ENCODE measurements at regions not wholly inside any gene's neighbourhood (a gene's known extent, or its start where the extent isn't known, plus 50 kb on each side); places are given as distances from the start of the nearest gene placed in this dataset.

GRCh38 chr3:99541181-99541580, 97.2 kb upstream of the COL8A1 start:
- ATAC-seq: no peak

DNA sequence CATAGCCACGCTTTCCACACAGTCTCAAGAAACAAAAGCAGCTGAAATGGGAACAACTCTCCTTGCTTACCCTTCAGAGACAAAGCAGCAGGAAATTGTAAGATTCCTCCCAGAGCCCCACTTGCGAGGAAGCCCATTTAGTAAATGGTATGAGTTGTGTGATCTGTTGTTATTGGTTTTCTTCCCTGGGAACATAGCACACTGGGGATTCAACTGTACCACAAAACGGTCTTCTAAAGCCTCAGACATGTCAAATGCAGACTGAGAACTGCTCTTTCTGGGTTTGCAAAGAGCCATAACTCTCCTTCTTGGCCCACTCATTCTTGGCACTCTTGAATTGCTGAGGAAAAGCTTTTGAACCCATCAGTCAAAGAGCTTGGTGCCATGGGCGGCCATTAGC, 101.0 kb upstream of the COL8A1 start:
- ATAC-seq: no peak

GRCh38 chr3:99536555-99537314, 101.7 kb upstream of the COL8A1 start:
- ATAC-seq: no peak

GRCh38 chr3:99534951-99535704, 103.3 kb upstream of the COL8A1 start:
- no peak for ATAC-seq

- ATAC-seq: peak; percentile 57
These were observed 106.1 kb upstream of the COL8A1 start for GRCh38 chr3:99532246-99532645.

DNA sequence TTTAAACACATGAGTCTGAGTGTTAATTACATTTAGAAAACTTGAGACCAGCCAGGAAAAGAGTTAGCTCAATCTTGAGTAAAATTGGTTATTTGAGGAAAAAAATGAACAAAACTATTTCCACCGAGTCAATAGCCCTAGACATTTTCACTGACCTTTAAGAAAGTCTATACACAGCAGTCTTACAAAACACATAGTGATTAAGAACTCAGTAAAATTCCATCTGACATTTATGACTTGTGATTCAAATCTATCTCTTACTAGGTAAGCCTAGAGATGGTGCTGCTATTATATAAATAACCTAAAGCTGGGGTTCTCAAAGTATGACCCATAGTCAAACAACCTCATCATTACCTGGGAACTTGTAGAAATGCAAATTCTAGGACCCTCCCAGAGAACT, 109.1 kb upstream of the COL8A1 start:
- ATAC-seq: no peak

DNA sequence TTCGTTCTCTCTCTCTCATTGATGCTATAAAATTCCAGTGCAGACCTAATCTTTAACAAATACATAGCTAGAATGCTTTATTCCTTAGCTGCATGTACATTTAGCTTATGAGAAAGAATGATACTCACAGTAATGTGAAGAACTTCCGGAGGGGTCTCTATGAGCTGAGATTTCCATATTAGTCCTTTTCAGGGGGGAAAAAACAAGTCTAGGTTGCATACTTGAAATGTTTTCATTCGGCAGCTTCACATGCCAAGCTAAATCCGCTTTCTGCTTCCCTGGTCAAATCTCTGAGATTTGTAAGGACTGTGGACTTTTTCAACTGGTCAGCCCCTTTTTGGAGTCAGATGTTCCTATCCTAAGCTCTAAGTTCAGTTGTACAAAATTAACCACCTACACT, 111.5 kb upstream of the COL8A1 start:
- ATAC-seq: no peak

GRCh38 chr3:99524559-99524958, 113.8 kb upstream of the COL8A1 start:
- no peak for ATAC-seq

DNA sequence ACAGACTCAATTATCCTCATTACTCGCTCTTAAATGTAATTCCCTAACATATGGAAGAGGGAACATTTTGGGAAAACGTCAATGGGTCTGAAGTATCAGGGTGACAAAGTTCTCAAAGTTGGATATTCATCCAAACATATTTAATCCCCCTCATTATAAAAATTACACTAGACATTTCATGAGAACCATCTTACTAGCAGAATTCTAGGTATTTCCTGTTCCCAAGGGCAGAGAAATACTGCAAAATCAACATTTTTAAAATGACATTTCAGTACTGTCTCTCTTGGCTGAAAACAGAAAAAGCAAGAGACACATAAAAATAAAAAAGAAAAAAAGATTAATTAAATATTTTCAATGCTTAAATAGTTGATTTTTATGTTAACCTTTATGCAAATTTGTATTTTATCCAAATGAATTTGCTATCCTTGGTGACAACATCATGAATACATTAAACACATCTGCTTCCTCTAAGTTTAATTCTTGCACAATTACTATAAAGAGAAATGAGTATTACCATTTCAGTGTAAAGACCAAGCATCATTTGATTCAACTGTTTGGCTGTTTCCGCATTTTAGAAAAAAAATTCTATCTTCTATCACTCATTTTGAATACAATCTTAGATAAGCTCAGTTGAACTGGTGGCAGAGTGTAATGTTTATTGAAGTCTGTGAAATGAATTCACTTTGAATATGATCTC, 114.8 kb upstream of the COL8A1 start:
- ATAC-seq: no peak

GRCh38 chr3:99522147-99522546, 116.2 kb upstream of the COL8A1 start:
- ATAC-seq: no peak

DNA sequence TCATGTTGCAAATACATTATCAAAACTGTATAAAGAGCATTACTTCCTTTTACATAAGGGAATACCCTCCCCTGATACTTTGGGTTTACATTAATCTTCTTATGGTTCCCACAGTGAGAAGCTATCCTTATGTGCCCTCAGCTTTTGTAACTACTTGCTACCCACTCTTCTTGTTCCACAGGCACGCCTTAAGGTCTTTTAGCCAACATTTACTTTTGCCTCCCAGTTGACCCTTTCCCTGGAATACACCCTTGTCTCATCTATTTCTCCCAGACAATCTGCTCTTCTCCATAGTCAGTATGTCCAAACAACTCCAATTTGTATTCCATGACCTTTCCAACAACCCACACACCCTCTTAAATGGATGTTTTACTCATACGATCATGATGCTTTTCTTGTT, 116.8 kb upstream of the COL8A1 start:
- no peak for ATAC-seq

DNA sequence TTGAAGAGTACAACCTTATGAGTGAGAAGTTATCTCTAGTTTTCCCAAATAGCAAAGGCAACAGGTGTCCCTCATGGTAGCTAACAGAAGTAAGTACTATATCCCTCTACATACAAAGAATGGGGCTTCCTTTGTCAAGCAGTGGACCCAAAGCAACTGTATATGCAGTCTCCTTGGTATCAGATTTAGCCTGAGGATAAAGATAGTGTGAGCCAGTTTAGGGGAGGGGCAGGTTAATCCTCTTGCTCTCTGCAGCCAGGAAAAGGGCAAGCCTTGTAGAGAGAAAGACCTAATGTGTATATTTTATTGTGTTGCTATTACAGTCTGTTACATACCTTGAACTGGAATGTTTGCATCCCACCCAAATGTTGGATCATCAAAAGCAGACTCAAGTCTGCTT, 117.9 kb upstream of the COL8A1 start:
- ATAC-seq: no peak

- ATAC-seq: no peak
These were observed 121.5 kb upstream of the COL8A1 start for GRCh38 chr3:99516936-99517335.

- ATAC-seq: no peak
These were observed 122.5 kb upstream of the COL8A1 start for GRCh38 chr3:99515891-99516290.

DNA sequence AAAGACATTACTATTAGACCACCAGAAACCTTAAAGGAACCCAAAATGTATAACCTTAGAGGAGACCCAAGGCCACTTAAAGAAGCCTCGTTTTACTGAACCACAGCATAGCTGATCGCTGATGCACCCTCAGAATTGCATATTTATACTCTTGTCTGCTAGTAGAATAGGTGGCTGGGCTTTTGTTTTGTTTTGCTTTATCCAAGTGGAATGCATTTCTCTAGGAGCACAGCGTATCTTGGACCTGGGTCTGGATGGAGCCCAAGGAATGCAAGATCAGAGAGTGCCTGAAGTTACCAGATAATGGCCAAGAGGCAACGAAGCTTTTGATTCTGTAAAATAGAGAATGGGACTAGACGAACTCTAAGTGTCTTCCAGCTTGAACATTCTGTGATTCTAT, 129.2 kb upstream of the COL8A1 start:
- no peak for ATAC-seq

- ATAC-seq: no peak
These were observed 130.2 kb upstream of the COL8A1 start for GRCh38 chr3:99508191-99508590.

- ATAC-seq: peak; percentile 91
These were observed 132.6 kb upstream of the COL8A1 start for GRCh38 chr3:99505646-99506269.

- ATAC-seq: no peak
These were observed 133.2 kb upstream of the COL8A1 start for GRCh38 chr3:99505200-99505599.

- ATAC-seq: no peak
These were observed 134.1 kb upstream of the COL8A1 start for GRCh38 chr3:99504258-99504657.

GRCh38 chr3:99503350-99503749, 135.0 kb upstream of the COL8A1 start:
- no peak for ATAC-seq

GRCh38 chr3:99502871-99503270, 135.5 kb upstream of the COL8A1 start:
- no peak for ATAC-seq

GRCh38 chr3:99500485-99500884, 137.9 kb upstream of the COL8A1 start:
- no peak for ATAC-seq

Measured in esophagus mucosa (tissue), 1 donor.